IMR-90 (cell line): ENCODE measurements at regions not wholly inside any gene's neighbourhood (a gene's known extent, or its start where the extent isn't known, plus 50 kb on each side); places are given as distances from the start of the nearest gene placed in this dataset.

Experiments
- ATAC-seq: fragments of 200-7000 bp; cut with Tn5 transposase; 2 replicates; pipeline ENCODE4 v1.9.1; 2020; ENCODE audit warnings: low read depth, mild to moderate bottlenecking, moderate library complexity
- BruUV-seq: library from RNA; stranded (reverse); fragments of 400-500 nt; replicated peaks from 2 replicates; lab custom pipeline; 2021; lab: Mats Ljungman, UMichigan
- CTCF ChIA-PET: fragments of 300-600 bp; formaldehyde crosslinking; extraction: SDS; loops from one replicate; lab custom pipeline; 2021; ENCODE audit warnings: antibody characterized with exemption; lab: Yijun Ruan, JAX
- POLR2A ChIA-PET: fragments of 300-600 bp; sonication (Branson Sonifier 250); formaldehyde crosslinking; loops from one replicate; lab custom pipeline; 2022; ENCODE audit warnings: antibody characterized with exemption; ENCODE audit not compliant: unreplicated experiment; lab: Charles Lee
- DNase-seq: peaks from one replicate; pipeline ENCODE4 v3.0.0; 2013
- H2AFZ ChIP-seq: replicated peaks from 2 replicates; pipeline ENCODE3; 2013; ENCODE audit warnings: low read length, mild to moderate bottlenecking; ENCODE audit not compliant: poor library complexity
- H2AK5ac ChIP-seq: 2 replicates; pipeline ENCODE4 v1.6.1; 2013; ENCODE audit warnings: low read depth, low read length, inconsistent platforms
- H2AK9ac ChIP-seq: replicated peaks from 2 replicates; pipeline ENCODE3; 2013; ENCODE audit warnings: mild to moderate bottlenecking, low read depth, low read length, moderate library complexity; ENCODE audit not compliant: poor library complexity
- H2BK120ac ChIP-seq: 2 replicates; pipeline ENCODE4 v1.6.1; 2013; ENCODE audit warnings: low read depth, low read length, inconsistent platforms
- H2BK15ac ChIP-seq: 3 replicates; pipeline ENCODE4 v1.6.1; 2013; ENCODE audit warnings: low read depth, low read length, inconsistent platforms
- H2BK20ac ChIP-seq: 2 replicates; pipeline ENCODE4 v1.6.1; 2013; ENCODE audit warnings: low read depth, mild to moderate bottlenecking, inconsistent platforms, low read length, moderate library complexity
- H2BK5ac ChIP-seq: 2 replicates; pipeline ENCODE4 v1.6.1; 2013; ENCODE audit warnings: mild to moderate bottlenecking, low read depth, low read length, inconsistent platforms; ENCODE audit not compliant: poor library complexity, severe bottlenecking
- H3K14ac ChIP-seq: replicated peaks from 2 replicates; pipeline ENCODE4 v1.6.1; 2013; ENCODE audit warnings: low read depth, low read length, inconsistent platforms
- H3K18ac ChIP-seq: 2 replicates; pipeline ENCODE4 v1.6.1; 2013; ENCODE audit warnings: low read depth, low read length, control low read depth
- H3K23ac ChIP-seq: 2 replicates; pipeline ENCODE4 v1.6.1; 2013; ENCODE audit warnings: low read depth, low read length, inconsistent platforms
- H3K27ac ChIP-seq: 2 replicates; pipeline ENCODE4 v1.5.1; 2013; ENCODE audit warnings: mild to moderate bottlenecking, control low read depth, low read length; ENCODE audit not compliant: insufficient read depth
- H3K27me3 ChIP-seq: 2 replicates; pipeline ENCODE4 v1.6.1; 2013; ENCODE audit warnings: low read length; ENCODE audit not compliant: control insufficient read depth, insufficient read depth
- H3K36me3 ChIP-seq: 2 replicates; pipeline ENCODE4 v1.6.1; 2013; ENCODE audit warnings: low read length, mixed read lengths; ENCODE audit not compliant: control insufficient read depth, insufficient read depth
- H3K4ac ChIP-seq: 2 replicates; pipeline ENCODE4 v1.6.1; 2013; ENCODE audit warnings: low read depth, low read length, inconsistent platforms
- H3K4me1 ChIP-seq: 2 replicates; pipeline ENCODE4 v1.6.1; 2013; ENCODE audit warnings: low read length, mixed read lengths; ENCODE audit not compliant: control insufficient read depth, insufficient read depth
- H3K4me2 ChIP-seq: 2 replicates; pipeline ENCODE4 v1.6.1; 2013; ENCODE audit warnings: low read depth, mild to moderate bottlenecking, control low read depth, low read length, moderate library complexity
- H3K4me3 ChIP-seq: 2 replicates; pipeline ENCODE4 v1.5.1; 2013; ENCODE audit warnings: low read depth, mild to moderate bottlenecking, control low read depth, low read length, moderate library complexity; ENCODE audit not compliant: insufficient read depth
- H3K56ac ChIP-seq: 2 replicates; pipeline ENCODE4 v1.6.1; 2013; ENCODE audit warnings: low read length, inconsistent platforms; ENCODE audit not compliant: insufficient read depth; ENCODE audit errors: extremely low read depth
- H3K79me1 ChIP-seq, 2 experiments: 2 replicates each; pipeline ENCODE4 v1.6.1; 2013; ENCODE audit warnings: low read length in 2 of 2, inconsistent platforms in 1 of 2, low read depth in 1 of 2
- H3K9ac ChIP-seq: 2 replicates; pipeline ENCODE4 v1.6.1; 2013; ENCODE audit warnings: low read depth, low read length, control low read depth
- H3K9me1 ChIP-seq: 2 replicates; pipeline ENCODE4 v1.6.1; 2013; ENCODE audit warnings: low read length, inconsistent platforms; ENCODE audit not compliant: insufficient read depth
- H3K9me3 ChIP-seq: 2 replicates; pipeline ENCODE4 v1.6.1; 2013; ENCODE audit warnings: low read length; ENCODE audit not compliant: control insufficient read depth, insufficient read depth
- H4K20me1 ChIP-seq: 2 replicates; pipeline ENCODE4 v1.6.1; 2013; ENCODE audit warnings: low read length, inconsistent platforms; ENCODE audit not compliant: insufficient read depth
- H4K5ac ChIP-seq: 2 replicates; pipeline ENCODE4 v1.6.1; 2013; ENCODE audit warnings: mild to moderate bottlenecking, low read depth, low read length, control low read depth
- H4K8ac ChIP-seq, 2 experiments: 2 replicates each; pipeline ENCODE4 v1.6.1; 2013; ENCODE audit warnings: low read depth in 2 of 2, low read length in 2 of 2, control low read depth in 1 of 2, inconsistent platforms in 1 of 2
- H4K91ac ChIP-seq: 2 replicates; pipeline ENCODE4 v1.6.1; 2013; ENCODE audit warnings: low read depth, low read length, inconsistent platforms; ENCODE audit not compliant: insufficient read depth
- CEBPB ChIP-seq: IDR thresholded peaks from 2 replicates; pipeline ENCODE4 v1.6.1; 2012; ENCODE audit warnings: low read depth, low read length, improper control_type of control experiment
- CTCF ChIP-seq: conservative IDR thresholded peaks from 2 replicates; pipeline ENCODE4 v1.5.1; 2012; ENCODE audit warnings: mild to moderate bottlenecking, low read depth, low read length, improper control_type of control experiment
- MAFK ChIP-seq: IDR thresholded peaks from 2 replicates; pipeline ENCODE4 v1.6.1; 2012; ENCODE audit warnings: low read depth, low read length, improper control_type of control experiment
- MAZ ChIP-seq: IDR thresholded peaks from 2 replicates; pipeline ENCODE4 v1.6.1; 2012; ENCODE audit warnings: low read depth, mild to moderate bottlenecking, low read length, improper control_type of control experiment, moderate library complexity, borderline replicate concordance
- NFE2L2 ChIP-seq: fragments of 150-350 bp; IDR thresholded peaks from 2 replicates; pipeline ENCODE4 v1.6.1; 2016; ENCODE audit warnings: low read depth, mild to moderate bottlenecking, low read length
- POLR2A ChIP-seq: IDR thresholded peaks from 2 replicates; pipeline ENCODE4 v1.6.1; 2012; ENCODE audit warnings: mild to moderate bottlenecking, low read depth, low read length
- RCOR1 ChIP-seq: IDR thresholded peaks from 2 replicates; pipeline ENCODE4 v1.6.1; 2012; ENCODE audit warnings: mild to moderate bottlenecking, low read length, improper control_type of control experiment; ENCODE audit not compliant: insufficient replicate concordance
- RFX5 ChIP-seq: IDR thresholded peaks from 2 replicates; pipeline ENCODE4 v1.8.0; 2012; ENCODE audit warnings: low read depth, mild to moderate bottlenecking, low read length, moderate library complexity
- SMC3 ChIP-seq: fragments of 150-350 bp; IDR thresholded peaks from 2 replicates; pipeline ENCODE4 v1.6.1; 2016; ENCODE audit warnings: low read depth, mild to moderate bottlenecking, antibody characterized with exemption, low read length, moderate library complexity
- USF2 ChIP-seq: fragments of 150-350 bp; IDR thresholded peaks from 2 replicates; pipeline ENCODE4 v1.6.1; 2017; ENCODE audit warnings: mild to moderate bottlenecking, antibody characterized with exemption, low read length, low read depth
- WGBS, 2 experiments: methylation state at CpG; one replicate each; pipeline versions ENCODE4 v1.1.5 to v1.1.7; 2013; ENCODE audit warnings: missing lambda C conversion rate in 2 of 2; ENCODE audit not compliant: insufficient read length in 1 of 2; ENCODE audit errors: extremely low coverage in 2 of 2; 5-methylcytosine and 5-hydroxymethylcytosine counted together
- dilution Hi-C: fragments of 300-500 bp; cut with HindIII; formaldehyde crosslinking; loops from one replicate; pipeline ENCODE4 v1.14.3; 2018; ENCODE audit warnings: low sequenced_read_pairs; ENCODE audit not compliant: unreplicated experiment
- in situ Hi-C: fragments of 300-500 bp; cut with MboI; formaldehyde crosslinking; loops from 3 replicates; pipeline ENCODE4 v1.14.3; 2019; ENCODE audit warnings: low sequenced_read_pairs, inconsistent platforms, mixed read lengths
- intact Hi-C: fragments of 100-400 bp; cut with micrococcal nuclease; formaldehyde crosslinking; loops from 2 replicates; pipeline ENCODE4 v1.10.0; 2022
- TF ChIP-seq, protein P1 (sequence below): fragments of 150-350 bp; IDR thresholded peaks from 2 replicates; pipeline ENCODE4 v1.6.1; 2016; ENCODE audit warnings: low read depth, mild to moderate bottlenecking, low read length, moderate library complexity, borderline replicate concordance

- no peak overlapping the region for H3K4me3 ChIP-seq
- H3K27me3 ChIP-seq, result peaks cover 1% of the 10 kb centered on the region; the same call in 1 of the 2 replicates
- H3K4me1 ChIP-seq, result no peaks in the 10 kb centered on the region
- H3K27ac ChIP-seq, result no peak overlapping the region
- CTCF ChIA-PET, result no interaction called here
- H2BK5ac ChIP-seq, result no peak overlapping the region
- H2BK20ac ChIP-seq, result no peak overlapping the region
- H3K9ac ChIP-seq, result no peak overlapping the region
- H4K20me1 ChIP-seq, result no peaks in the 10 kb centered on the region
- H3K14ac ChIP-seq, result no peak overlapping the region
- no peaks in the 10 kb centered on the region for H3K9me1 ChIP-seq
- H3K56ac ChIP-seq, result no peak overlapping the region
- no peaks in the 10 kb centered on the region for H3K9me3 ChIP-seq
- TF ChIP-seq CEBPB (no peak), NFE2L2 (no peak), RCOR1 (no peak), SMC3 (no peak), RFX5 (no peak), CTCF (no peak), USF2 (no peak), MAFK (no peak), POLR2A (no peak), MAZ (no peak)
- TF ChIP-seq, protein P1, sequence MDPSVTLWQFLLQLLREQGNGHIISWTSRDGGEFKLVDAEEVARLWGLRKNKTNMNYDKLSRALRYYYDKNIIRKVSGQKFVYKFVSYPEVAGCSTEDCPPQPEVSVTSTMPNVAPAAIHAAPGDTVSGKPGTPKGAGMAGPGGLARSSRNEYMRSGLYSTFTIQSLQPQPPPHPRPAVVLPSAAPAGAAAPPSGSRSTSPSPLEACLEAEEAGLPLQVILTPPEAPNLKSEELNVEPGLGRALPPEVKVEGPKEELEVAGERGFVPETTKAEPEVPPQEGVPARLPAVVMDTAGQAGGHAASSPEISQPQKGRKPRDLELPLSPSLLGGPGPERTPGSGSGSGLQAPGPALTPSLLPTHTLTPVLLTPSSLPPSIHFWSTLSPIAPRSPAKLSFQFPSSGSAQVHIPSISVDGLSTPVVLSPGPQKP, result no peak
- H3K23ac ChIP-seq, result no peak overlapping the region
- POLR2A ChIA-PET, result no interaction called here
- no peak overlapping the region for H4K91ac ChIP-seq
- in situ Hi-C loops, result no loop called here
- WGBS, 2 experiments, result 70% methylated on average over 3 of the region's 21 CpGs; no CpG with 5 or more reads in 1 of the 2 experiments
- H2AFZ ChIP-seq, result no peak overlapping the region
- no peak overlapping the region for H4K5ac ChIP-seq
- H3K36me3 ChIP-seq, result no peaks in the 10 kb centered on the region
- no peak overlapping the region for H3K4me2 ChIP-seq
- DNase-seq (no peak), ATAC-seq (no peak)
- dilution Hi-C loops, result no loop called here
- no TSS peak for BruUV-seq
- H3K79me1 ChIP-seq, result no peaks in the 10 kb centered on the region
- H2AK5ac ChIP-seq, result no peak overlapping the region
- H4K8ac ChIP-seq, result no peak overlapping the region
- no peak overlapping the region for H3K18ac ChIP-seq
- no peak overlapping the region for H2BK15ac ChIP-seq
- intact Hi-C loops, result no loop called here
- no peak overlapping the region for H2AK9ac ChIP-seq
- H3K4ac ChIP-seq, result no peak overlapping the region
- no peak overlapping the region for H2BK120ac ChIP-seq
These were observed 245.3 kb downstream of the TSN start for GRCh38 chr2:122000556-122001340.
